ENCODE measurements at regions not wholly inside any gene's neighbourhood (a gene's known extent, or its start where the extent isn't known, plus 50 kb on each side); places are given as distances from the start of the nearest gene placed in this dataset.
"Not testable (repeated sequence)": the region's sequence is repeated elsewhere in the genome, so short reads cannot be mapped to it uniquely, and the experiment has no call there.

DNA sequence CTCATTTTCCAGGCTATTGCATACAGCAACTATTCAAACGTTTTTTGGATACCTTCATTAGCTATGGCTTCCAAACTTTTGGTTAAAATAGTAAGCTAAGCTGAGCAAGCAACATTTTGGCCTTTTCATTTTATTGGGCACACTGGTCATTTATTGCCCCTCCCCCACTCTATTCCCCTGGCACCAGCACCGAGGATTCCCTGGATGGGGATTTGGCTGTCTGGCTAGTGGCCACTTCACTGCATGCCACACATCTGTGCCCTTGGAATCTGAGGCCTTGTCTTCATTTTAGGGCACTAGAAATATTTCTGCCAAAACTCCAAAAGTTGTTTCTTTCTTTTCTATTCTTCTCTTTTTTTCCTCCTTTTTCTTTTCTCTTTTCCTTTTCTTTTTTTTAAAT is 980.7 kb downstream of the LTN1 start:
- DNase-seq (ENCODE audit: low read depth in 3 of 3): not testable (repeated sequence)

DNA sequence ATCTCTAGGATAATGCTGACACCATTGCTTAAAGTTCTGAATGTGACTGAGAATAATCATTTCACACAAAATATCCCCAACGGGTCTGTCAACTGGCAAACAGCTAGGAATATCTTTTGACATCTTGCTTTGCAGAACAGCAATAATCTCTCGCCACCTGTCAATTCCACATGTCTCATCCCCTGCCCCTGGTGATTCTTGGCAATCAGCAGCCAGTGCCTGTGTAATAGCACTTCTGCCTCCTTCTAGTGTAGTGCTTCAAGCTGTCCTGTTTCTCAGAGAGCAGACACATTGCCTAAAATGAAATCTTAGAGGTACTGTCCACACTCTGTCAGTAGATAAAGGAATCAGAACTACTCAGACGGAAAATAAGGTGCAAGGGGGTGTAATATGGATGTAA is 984.4 kb downstream of the LTN1 start:
- DNase-seq (ENCODE audit: low read depth in 3 of 3): not testable (repeated sequence)

DNA sequence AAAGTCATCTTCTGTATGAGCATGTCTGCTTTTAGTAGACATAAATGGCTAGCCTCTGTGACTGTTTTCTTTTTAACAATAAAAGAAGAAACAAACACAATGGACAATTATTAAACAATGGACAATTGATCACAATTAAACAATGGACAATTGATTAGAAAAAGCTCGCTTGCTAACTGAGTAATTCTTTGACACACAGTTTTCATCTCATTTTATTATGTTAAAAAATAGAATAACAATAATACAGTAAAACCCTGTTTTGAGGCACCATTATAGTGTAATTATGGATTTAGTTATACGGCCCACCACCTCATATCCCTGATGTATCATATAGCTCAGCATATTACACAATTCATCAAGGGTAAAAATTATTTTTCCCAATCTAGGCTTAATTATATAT is 989.0 kb downstream of the LTN1 start:
- DNase-seq (ENCODE audit: low read depth in 3 of 3): not testable (repeated sequence)

DNA sequence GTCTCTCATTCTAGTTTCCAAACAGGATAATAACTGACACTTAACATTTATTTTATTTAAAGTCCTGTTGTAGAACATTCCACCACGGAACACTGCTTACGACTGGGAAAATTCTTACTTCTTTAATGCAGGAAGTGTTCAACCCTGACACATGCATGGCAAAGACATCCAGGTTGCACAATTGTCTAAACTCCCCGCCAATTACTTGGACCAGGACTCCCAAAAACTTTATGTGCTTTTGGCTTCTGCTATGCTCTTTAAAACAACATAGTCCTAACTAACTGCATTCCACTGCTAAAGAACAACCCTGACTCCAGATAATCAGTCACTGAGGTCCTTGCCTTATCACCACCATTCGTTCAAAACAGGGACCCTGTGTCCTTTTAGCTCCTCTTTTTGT is 995.8 kb downstream of the LTN1 start:
- DNase-seq (ENCODE audit: low read depth in 3 of 3): not testable (repeated sequence)

DNA sequence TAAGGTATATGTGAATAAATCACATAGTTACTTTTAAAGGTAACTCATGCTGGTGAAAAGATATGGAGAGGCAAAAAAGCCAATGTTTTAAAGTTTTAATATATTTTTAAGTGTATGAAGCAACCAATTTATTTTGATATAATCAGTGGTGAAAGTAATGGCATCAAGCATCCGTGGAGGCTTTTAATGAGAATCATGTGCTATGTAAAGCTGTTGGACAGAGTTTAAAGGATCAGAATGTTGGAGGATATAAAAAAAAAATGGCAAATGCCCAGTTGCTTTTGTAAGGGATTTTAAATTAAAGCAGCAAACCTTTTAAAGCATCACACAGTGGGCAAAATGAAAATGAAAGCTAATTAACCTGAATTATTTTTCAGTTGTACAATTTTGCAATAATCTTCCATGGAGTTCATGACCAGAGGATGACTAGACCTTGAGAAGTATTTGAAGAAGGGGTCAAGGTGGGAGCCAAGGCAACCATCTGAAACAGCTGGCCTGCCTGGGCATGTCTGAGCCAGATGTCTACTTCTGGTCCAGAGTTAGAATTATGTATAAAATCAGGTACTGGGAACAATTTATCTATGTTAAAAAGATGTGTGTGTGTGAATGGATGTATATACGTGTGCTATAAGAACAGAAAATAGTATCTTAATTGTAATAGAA is 1007.9 kb downstream of the LTN1 start:
- not testable (repeated sequence) for DNase-seq (ENCODE audit: low read depth in 3 of 3)

DNA sequence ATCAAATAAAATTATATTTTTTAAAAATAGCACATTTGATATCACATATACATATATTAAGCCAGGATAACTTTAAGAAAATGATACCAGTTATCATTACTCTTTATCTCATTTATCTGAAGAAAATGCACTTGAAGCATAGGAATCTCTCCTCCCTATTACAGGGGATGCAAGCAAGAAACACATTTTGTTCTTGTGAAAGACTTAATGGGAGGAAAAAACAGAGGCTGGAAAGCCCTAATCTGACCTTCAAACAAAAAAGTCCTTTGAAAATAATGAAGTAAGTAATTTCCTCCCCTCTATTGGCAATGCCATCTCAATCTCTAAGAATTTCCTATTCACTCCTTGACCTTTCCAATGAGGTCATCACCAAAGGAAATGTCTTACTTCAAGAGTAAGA is 1012.6 kb upstream of the ADAMTS5 start:
- not testable (repeated sequence) for DNase-seq (ENCODE audit: low read depth in 3 of 3)

DNA sequence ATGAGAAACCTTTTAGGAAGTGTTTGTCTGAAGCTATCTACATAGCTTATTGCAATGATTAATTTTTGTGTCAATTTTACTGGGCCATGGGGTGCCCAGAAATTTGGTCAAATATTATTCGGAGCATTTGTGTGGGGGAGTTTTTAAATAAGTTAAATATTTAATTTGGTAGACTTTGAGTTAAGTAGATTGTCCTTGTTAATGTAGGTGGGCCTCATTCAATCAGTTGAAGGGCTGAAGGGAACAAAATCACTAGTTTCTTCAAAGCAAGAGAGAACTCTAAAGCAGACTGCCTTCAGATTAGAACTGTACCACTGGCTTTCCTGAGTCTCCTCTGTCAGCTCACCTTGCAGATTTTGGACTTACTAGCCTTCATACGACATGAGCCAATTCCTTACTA is 1008.6 kb upstream of the ADAMTS5 start:
- no peak for DNase-seq (ENCODE audit: low read depth in 3 of 3)

DNA sequence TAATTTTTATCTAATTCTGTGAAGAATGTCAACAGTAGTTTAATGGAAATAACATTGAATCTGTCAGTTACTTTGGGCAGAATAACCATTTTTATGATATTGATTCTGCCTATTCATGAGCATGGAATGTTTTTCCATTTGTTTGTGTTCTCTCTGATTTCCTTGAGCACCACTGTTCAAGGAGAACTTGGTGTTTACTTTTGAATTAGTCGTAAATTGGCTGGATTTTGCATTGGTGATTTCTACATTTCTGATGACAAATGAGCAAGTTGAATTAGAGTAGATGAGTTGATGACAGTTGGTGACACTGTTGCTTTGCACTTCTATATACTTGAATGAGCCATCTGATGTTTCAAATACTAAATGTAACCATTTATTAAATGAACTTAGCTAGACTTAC is 1007.3 kb upstream of the ADAMTS5 start:
- not testable (repeated sequence) for DNase-seq (ENCODE audit: low read depth in 3 of 3)

DNA sequence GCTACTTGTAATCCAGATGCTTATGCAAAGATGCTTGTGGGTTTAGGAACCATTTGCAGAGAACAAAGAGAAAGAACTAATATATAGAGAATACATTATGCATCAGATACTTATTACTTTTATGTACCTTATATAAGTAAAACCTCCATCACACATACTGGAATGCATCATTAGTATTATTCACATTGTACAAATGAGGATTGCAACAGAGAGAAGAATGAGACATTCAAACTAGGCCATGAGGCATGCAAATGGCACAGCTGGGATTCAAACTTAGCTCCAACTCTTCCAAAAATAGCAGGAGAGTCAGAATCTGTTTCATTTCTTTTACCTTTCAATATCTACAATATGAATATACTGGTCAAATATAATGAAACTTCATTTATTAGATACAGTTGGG is 1001.4 kb upstream of the ADAMTS5 start:
- not testable (repeated sequence) for DNase-seq (ENCODE audit: low read depth in 3 of 3)

DNA sequence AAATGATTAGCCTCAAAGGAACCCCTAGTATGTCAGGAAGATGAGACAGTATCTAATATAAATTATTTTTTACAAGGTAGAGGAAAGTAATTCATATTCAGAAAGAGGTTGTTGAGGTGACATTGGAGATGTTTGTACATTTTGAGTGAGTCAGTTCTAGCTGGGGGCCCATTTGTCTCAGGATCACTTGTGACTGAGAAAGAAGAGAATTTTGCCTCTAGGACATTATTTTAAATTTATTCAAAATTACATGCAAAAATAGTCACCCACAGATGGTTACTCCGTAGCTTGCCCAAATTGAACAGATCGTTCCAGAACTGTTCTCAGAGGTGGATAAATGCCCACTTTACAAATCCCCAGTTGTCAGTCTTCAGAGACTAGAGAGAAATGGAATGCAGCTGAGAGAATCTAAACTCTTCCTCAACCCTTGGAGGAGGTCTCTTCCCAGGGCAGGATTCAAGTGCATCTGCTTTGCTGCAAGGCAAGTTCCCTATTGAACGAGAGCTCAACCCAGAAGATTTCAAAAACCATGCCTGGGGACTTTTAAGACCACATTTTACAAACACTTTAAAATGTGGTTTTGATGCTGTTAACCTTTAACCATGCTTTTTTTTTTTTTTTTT is 987.8 kb upstream of the ADAMTS5 start:
- DNase-seq (ENCODE audit: low read depth in 3 of 3): no peak

DNA sequence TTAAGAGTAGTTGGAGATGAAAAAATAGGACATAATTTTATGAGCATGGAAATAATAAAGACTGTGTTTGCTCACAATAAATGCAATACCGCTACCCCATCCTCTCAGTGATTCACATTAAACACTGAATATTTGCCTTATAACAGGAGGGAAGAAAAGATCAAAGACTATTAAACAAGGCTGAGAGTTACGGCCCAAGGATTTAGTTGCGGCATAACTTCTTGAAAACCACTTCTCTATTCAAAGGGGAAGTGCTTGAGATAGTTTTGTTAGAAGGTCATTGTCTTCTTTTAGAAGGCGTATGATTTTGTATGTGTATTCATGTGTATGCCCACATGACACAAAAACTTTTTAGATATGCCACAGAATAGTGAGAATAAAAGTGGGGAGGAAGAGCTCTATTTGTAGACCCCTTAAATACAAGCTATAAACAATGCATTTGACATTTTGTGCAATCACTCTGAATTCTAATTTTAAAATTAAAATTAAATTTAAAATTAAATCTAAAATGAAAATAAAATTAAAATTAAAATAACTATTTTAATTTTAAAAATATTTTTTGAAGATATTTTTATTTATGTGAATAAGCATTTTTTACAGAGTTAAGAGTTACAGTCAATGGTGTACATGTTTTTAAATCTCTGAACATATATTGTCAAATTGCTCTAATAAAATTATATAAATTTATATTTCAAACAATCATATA is 986.6 kb upstream of the ADAMTS5 start:
- DNase-seq (ENCODE audit: low read depth in 3 of 3): no peak

DNA sequence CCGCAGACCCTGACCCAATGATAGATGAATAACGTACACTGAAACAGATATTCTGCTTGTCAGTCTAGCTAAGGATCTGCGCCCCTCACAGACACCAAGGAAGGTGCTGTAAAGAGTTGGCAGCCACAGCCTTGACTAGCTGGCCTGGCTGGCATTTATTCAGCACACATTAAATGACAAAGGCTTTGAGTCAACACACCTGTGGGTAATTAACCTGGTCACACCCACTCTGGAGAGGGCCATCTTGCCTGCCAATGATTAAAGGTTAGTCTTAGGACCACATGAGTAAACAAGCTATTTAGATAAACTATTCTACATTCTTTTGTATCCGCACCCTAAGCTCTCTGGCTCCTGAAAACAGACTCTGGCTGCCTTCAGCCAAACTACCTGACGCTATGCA is 982.2 kb upstream of the ADAMTS5 start:
- not testable (repeated sequence) for DNase-seq (ENCODE audit: low read depth in 3 of 3)

DNA sequence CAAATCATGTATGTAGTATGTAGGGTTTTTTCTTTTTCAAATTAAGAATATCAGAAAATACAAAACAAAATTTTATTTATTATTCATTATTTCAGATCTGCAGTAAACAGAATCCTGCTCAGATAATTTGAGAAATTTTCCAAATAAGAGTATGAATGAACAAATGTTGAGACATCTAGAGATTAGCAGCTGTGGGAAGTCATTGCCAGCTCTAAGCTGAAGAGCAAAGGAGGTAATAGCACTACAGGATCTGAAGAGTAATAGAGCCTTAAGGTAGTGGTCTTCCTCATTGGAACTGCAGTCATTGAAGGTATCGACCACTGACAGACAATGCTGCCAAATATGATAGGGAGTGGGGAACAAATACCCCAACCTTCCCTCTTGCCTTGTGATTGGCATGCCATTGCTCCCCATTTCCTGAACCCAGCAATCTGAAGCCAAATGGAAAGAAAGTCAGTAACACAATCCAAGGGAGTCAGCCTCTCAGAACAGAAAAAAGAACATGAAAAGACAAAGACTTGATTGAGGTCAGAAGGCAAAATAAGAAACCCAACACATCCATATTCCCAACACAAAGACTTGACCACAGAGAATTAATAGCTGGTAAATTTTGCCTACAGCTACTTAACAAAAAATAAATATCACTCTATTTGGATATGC is 963.4 kb upstream of the ADAMTS5 start:
- not testable (repeated sequence) for DNase-seq (ENCODE audit: low read depth in 3 of 3)

DNA sequence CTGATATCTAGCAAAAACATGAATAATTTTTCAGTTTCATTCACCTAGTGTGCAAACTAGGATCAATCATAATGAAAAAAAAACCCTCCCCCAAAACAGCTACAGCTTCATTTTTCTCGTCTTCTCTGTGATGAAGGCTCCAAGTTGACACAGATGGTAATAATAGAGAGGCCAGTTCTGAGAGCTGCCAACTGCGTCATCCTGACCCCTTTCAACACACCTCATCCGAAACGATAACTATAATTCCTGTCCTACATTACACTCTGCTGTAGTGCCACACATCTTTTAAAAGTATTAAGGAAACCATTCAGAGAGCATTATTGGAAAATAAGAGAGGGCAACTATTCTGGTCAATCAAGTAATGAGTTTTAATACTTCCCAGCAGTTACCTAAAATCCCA is 962.3 kb upstream of the ADAMTS5 start:
- not testable (repeated sequence) for DNase-seq (ENCODE audit: low read depth in 3 of 3)

DNA sequence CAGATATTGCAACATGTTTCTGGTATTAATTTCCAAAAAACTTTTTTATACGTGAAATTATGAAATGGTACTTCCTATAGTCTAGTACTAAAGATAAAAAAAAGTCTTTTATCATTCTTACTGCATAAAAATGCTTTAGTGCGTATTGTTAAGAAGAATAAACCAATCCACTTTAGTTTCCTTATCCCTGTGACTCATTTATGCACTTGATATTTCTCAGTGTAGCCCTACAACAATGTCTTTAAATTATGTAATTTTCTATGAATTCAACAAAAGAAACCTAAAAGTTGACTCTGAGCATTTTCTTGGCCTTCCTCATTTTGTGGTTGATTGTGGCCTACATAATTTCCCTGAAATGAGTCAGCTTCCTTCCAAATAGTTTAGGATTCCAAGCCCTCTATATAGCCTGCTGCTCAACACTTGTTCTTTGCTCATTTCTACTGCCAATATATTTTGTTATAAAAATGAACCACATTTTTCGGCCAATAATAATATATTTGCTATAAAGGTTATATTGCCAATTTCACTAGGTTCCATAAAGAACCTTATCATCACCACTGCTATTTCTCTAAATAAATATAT is 961.7 kb upstream of the ADAMTS5 start:
- not testable (repeated sequence) for DNase-seq (ENCODE audit: low read depth in 3 of 3)

DNA sequence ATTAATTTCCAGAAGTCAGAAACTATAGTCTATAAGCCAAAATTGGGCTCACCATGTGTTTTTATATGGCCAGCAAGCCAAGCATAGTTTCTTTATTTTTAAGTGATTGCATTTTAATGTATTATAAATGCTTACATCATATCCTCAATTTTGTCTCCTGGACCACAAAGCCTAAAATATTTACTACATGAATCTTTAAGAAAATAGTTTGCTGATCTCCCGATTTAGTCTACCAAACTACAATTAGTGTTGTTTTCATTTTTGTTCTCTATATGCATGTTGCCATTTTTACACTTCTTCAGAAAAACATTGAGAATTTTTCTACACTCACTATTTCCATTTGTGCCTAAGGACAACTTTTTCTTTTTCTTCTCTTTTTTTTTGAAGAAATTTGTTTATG is 954.5 kb upstream of the ADAMTS5 start:
- not testable (repeated sequence) for DNase-seq (ENCODE audit: low read depth in 3 of 3)

DNA sequence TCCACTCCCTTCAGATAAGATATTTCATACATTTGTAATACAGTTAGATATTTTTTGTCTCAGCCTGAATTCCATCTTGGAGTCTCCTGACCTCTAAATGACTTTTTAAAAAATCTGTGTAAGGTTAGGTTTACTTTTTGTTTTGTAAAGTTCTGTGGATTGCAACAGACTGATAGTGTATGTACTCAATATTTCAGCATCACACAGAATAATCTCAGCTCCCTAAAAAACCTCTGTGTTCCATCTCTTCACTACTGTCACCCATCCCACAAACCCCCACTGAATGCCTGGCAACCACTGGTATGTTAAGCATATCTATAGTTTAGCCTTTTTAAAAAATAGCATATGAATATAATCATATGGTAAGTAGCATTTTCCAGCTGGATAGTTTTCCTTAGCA is 951.1 kb upstream of the ADAMTS5 start:
- DNase-seq (ENCODE audit: low read depth in 3 of 3): not testable (repeated sequence)

DNA sequence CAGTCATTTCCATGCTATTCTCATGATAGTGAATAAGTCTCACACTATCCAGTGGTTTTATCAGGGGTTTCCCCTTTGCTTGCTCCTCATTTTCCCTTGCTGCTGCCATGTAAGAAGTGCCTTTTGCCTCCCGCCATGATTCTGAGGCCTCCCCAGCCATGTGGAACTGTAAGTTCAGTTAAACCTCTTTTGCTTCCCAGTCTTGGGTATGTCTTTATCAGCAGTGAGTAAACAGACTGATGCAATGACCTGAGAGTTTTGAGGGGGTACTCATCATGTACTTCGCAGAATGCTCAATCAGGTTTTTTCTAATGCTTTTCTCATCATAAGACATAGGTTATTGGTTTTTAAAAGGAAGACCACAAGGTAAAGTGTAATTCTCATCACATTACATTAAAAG is 949.4 kb upstream of the ADAMTS5 start:
- not testable (repeated sequence) for DNase-seq (ENCODE audit: low read depth in 3 of 3)

DNA sequence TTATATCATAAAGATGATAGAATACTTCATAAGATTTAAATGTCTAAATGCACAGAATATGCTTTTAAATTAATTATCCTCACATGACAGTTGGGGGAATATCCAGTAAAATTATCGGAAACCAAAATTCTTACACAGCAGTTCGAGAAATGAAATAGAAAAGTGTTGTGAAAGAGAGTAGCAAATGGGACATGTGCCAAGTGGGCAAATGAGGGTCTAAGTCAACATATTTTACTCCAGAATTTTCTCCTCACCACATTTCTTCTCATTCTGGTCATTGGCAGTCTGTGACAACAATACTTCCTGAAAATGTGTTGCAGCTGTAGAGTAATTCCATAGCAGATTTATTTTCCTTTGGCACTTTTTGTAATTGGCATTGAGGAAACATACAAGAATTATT is 945.2 kb upstream of the ADAMTS5 start:
- not testable (repeated sequence) for DNase-seq (ENCODE audit: low read depth in 3 of 3)

DNA sequence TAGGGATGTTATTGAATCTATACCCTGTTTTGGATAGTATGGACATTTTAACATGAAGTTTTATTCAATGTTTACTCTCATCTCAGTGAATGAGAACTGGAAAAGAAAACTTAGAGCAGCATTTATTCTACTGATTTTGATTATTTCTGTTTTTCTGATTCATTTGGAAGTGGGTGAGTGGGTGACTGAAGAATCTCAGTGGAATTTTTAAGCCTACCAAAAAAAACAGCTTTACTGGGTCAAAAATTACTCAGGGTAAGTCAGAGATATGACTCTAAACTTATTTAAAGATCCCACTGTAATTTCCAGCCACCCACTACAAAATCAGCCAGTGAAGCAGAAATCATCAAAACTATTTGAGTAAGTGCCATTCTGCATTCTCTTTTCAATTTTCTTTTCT is 942.6 kb upstream of the ADAMTS5 start:
- not testable (repeated sequence) for DNase-seq (ENCODE audit: low read depth in 3 of 3)

DNA sequence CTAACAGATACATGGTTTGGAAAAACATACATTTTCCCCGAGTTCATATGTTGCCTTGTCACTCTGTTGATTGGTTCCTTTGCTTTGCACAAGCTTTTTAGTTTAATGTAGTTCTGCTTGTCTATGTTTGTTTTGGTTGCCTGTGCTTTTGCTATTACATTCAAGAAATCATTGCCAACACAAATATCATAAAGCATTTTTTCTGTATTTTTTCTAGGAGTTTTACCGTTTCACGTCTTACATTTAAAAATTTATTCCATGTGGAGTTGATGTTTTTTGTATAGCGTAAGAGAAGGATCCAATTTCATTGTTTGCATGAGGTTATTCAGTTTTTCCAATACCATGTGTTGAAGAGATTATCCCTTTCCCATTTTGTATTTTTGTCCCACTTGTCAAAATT is 941.9 kb upstream of the ADAMTS5 start:
- DNase-seq (ENCODE audit: low read depth in 3 of 3): not testable (repeated sequence)

DNA sequence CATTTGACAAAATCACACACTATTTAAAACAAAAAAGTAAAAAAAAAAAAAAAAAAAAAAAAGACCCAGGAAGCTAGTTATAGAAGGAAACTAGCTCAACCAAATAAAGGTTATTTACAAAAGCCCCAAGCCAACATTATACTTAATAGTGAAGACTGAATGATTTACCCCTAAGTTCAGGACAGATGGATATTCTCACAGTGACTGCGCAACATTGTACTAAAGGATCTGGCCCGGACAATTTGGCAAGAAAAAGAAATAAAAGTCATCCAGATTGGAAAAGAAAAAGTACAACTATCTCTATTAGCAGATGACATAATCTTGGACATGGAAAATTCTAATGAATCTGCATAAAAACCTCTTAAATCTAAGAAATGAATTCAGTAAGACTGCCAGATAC is 936.0 kb upstream of the ADAMTS5 start:
- DNase-seq (ENCODE audit: low read depth in 3 of 3): not testable (repeated sequence)

Data from stimulated activated CD4-positive, alpha-beta T cell treated with anti-CD3 and anti-CD28 coated beads, TNF-alpha, amount 100 ng/mL, for 48 hours (primary cell).